Heart right ventricle (tissue), 16 donors: ENCODE measurements at regions not wholly inside any gene's neighbourhood (a gene's known extent, or its start where the extent isn't known, plus 50 kb on each side); places are given as distances from the start of the nearest gene placed in this dataset.

Experiments used
- ATAC-seq, 8 donors: fragments of 200-7000 bp; cut with Tn5 transposase; one replicate each; pipeline ENCODE4 v1.9.1; 2020; ENCODE audit warnings: mild to moderate bottlenecking in 8 of 8, moderate library complexity in 8 of 8, moderate number of reproducible peaks in 1 of 8
- DNase-seq, 2 donors: peaks; one replicate each; pipeline ENCODE4 v3.0.0-alpha.2; 2020
- H3K27ac ChIP-seq, 10 donors: fragments of 200-600 bp; sonication (generic) in 2 of 10; one replicate each; pipeline versions ENCODE4 v1.5.0 to v1.8.0; 2020 to 2022; ENCODE audit warnings: mild to moderate bottlenecking in 3 of 10
- H3K27me3 ChIP-seq, 7 donors: fragments of 200-600 bp; one replicate each; pipeline ENCODE4 v1.8.0; 2021 to 2022; ENCODE audit warnings: mild to moderate bottlenecking in 2 of 7
- H3K36me3 ChIP-seq, 9 donors: fragments of 200-600 bp; sonication (generic) in 1 of 9; one replicate each; pipeline versions ENCODE4 v1.5.0 to v1.8.0; 2020 to 2022; ENCODE audit warnings: mild to moderate bottlenecking in 2 of 9
- H3K4me1 ChIP-seq, 9 donors: fragments of 200-600 bp; sonication (generic) in 1 of 9; one replicate each; pipeline versions ENCODE4 v1.5.0 to v1.8.0; 2020 to 2022; ENCODE audit warnings: mild to moderate bottlenecking in 4 of 9
- H3K4me3 ChIP-seq, 10 donors: fragments of 200-600 bp; sonication (generic) in 2 of 10; one replicate each; pipeline versions ENCODE4 v1.5.0 to v1.8.0; 2020 to 2022; ENCODE audit warnings: mild to moderate bottlenecking in 7 of 10, moderate library complexity in 2 of 10
- H3K9me3 ChIP-seq, 11 donors: fragments of 200-600 bp in 10 of 11; sonication (generic) in 2 of 11; one replicate each; pipeline versions ENCODE4 v1.5.0 to v1.8.0; 2013 to 2022; ENCODE audit warnings: mild to moderate bottlenecking in 2 of 11, control low read depth in 1 of 11, moderate library complexity in 1 of 11
- WGBS, 2 donors: extraction: QIAGEN DNeasy Blood & Tissue Kit; methylation state at CpG; one replicate each; pipeline ENCODE4 v1.1.7; 2013; ENCODE audit warnings: inconsistent platforms in 1 of 2; 5-methylcytosine and 5-hydroxymethylcytosine counted together
- intact Hi-C, 10 donors: fragments of 100-400 bp; cut with DNase I; formaldehyde crosslinking; loops; one replicate each; pipeline versions ENCODE4 v1.11.1 to v1.14.2; 2022
- TF ChIP-seq, protein P1 (sequence below), 9 donors: fragments of 200-600 bp; sonication (generic) in 2 of 9; IDR thresholded peaks; one replicate each; pipeline versions ENCODE4 v1.5.0 to v1.8.0; 2021 to 2022; ENCODE audit warnings: antibody characterized with exemption in 9 of 9, mild to moderate bottlenecking in 5 of 9, moderate library complexity in 1 of 9
- donor health status: Arrhythmogenic right ventricular cardiomyopathy.
- donor health status: ischemic (EF 13 %, LVEDD 7.1; RV severe dilation, severe dysfunction).
- donor health status: healthy with polysubstance abuse.
- donor health status: DM: no; HTN: yes; CAD: no.
- donor health status: DM: no; HTN: no; CAD: no.
- donor health status: ischemic (EF 25% LVEDD 6.9; RV normal size, moderate dysfunction).
- donor health status: ischemic (EF 25% LVEDD 5.7; RV mildly dilated, moderate dysfunction).
- donor health status: healthy.
- donor health status: DM: yes; HTN: yes; CAD: no.
- donor health status: Ischemic cardiomyopathy.
- donor health status: ischemic (EF 35%, LVEDD 5.7; RV mildly dilated, moderate dysfunction).
- donor health status: nonischemic (EF 11% LVEDD 7.7; RV severe dilation, severe dysfunction).
- donor health status: DM: yes; HTN: yes; CAD: no.
- donor health status: PGD.
- donor health status: ischemic (EF 29% LVEDD 5.4; RV normal size, mild dysfunction).
- donor health status: nonischemic (EF 23%, LVEDD 6.1; RV moderate dilation, normal function).

DNA sequence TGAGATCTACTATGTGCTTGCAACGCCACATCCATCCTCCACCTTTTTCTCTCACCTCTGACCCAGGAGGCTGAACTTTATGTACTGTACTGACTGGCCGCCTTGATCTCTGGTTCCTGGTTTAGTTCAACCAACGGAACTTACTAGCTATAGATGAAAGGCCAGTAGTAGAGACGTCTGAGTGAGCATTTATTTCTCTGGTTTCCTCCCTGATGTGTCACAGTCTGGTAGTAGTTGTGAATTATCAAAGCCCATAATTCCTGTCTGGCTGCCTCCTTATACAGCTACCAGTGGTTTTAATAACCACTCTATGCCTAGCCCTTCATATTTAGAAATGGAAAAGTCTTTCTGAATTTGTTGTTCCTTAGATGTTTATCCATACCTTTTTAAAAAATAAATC, 64.7 kb downstream of the POM121L12 start:
- no peak for DNase-seq
- H3K36me3 ChIP-seq: no peaks in the 10 kb centered on the region
- H3K27ac ChIP-seq: no peak overlapping the region
- WGBS, 2 donors: 68 to 71% methylated on average over 4 of the region's 4 CpGs
- TF ChIP-seq, protein P1, sequence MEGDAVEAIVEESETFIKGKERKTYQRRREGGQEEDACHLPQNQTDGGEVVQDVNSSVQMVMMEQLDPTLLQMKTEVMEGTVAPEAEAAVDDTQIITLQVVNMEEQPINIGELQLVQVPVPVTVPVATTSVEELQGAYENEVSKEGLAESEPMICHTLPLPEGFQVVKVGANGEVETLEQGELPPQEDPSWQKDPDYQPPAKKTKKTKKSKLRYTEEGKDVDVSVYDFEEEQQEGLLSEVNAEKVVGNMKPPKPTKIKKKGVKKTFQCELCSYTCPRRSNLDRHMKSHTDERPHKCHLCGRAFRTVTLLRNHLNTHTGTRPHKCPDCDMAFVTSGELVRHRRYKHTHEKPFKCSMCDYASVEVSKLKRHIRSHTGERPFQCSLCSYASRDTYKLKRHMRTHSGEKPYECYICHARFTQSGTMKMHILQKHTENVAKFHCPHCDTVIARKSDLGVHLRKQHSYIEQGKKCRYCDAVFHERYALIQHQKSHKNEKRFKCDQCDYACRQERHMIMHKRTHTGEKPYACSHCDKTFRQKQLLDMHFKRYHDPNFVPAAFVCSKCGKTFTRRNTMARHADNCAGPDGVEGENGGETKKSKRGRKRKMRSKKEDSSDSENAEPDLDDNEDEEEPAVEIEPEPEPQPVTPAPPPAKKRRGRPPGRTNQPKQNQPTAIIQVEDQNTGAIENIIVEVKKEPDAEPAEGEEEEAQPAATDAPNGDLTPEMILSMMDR (IDR thresholded peaks at IDR 0.05): no peak
- no peak for ATAC-seq
- H3K4me1 ChIP-seq: no peaks in the 10 kb centered on the region
- H3K9me3 ChIP-seq: peaks cover 0 to 14% (median 0%) of the 10 kb centered on the region in 11 donors
- H3K27me3 ChIP-seq: no peaks in the 10 kb centered on the region
- intact Hi-C loops: no loop called here
- H3K4me3 ChIP-seq: no peak overlapping the region

DNA sequence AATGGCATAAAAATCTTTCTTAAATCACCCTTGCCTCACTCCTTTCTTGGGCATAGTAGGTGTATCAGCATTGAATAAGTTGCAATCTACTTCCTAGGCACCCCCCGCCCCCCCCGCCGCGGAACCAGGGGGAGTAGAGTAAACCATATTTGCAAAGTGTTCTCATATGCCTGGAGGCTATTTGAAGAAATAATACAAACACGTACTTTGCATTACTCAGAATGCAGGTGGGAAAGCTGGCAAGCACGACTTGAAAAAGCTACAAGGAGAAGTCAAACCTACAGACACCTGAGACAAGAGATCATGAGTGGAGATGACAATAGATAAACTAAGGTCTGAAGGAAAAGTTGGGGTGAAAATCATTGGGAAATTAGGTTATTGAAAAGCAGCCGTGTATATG, 65.6 kb downstream of the POM121L12 start:
- Histone ChIP-seq H3K36me3 (no peaks in the 10 kb centered on the region), H3K27ac (no peak overlapping the region), H3K9me3 (peaks cover 0 to 18% (median 0%) of the 10 kb centered on the region in 11 donors), H3K27me3 (no peaks in the 10 kb centered on the region), H3K4me1 (no peaks in the 10 kb centered on the region), H3K4me3 (no peak overlapping the region)
- DNase-seq (no peak), ATAC-seq (no peak)
- intact Hi-C loops: no loop called here
- WGBS, 2 donors: 62 to 77% methylated on average over 7 of the region's 7 CpGs
- TF ChIP-seq, protein P1 (IDR thresholded peaks at IDR 0.05): no peak

DNA sequence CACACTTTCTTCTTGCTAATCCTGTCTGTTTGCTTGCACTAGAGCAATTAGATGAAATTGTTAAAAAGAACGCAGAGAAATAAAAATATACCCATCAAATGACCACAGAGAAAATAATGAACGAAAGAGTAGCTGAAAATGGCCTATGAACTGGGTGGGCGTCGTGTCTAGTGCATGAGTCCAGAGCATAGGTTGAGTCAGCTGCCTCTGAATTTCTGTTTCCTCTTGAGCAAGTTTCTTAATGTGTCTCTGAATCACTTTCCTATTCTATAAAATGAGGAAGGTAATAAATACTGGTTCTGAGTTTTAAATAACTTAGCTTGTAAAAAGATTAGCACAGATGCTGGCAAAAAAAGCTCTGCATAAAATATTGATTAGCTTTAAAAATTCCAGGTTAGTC, 75.0 kb downstream of the POM121L12 start:
- Histone ChIP-seq H3K27ac (peak overlapping the region in 1 of 10 donors; percentile 38), H3K4me3 (no peak overlapping the region), H3K9me3 (peaks cover 0 to 8% (median 0%) of the 10 kb centered on the region in 11 donors), H3K36me3 (no peaks in the 10 kb centered on the region), H3K4me1 (peaks cover 0 to 18% (median 0%) of the 10 kb centered on the region in 9 donors), H3K27me3 (no peaks in the 10 kb centered on the region)
- ATAC-seq: no peak
- intact Hi-C loops: no loop called here
- DNase-seq: no peak
- TF ChIP-seq, protein P1 (IDR thresholded peaks at IDR 0.05): no peak
- 79 to 87% methylated on average over 4 of the region's 4 CpGs for WGBS, 2 donors

DNA sequence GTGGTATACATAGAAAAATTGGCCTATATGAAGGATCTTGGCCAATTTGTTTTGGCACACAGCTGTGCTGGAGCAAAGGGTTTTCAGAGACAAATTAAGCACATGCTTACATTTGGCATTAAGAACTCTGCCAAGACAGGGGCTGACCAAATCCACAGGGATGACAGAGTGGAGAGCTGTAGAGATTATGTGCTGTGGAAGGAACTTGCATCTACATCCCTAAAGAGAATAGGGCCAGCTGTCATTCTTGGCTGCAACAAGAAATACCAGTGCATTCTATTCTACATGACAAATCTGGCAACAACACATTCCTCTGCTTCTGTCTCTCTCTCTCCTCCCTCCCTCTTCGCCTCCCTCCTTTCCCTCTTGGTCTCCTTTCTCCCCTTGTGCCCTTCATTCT, 75.6 kb downstream of the POM121L12 start:
- TF ChIP-seq, protein P1 (IDR thresholded peaks at IDR 0.05): no peak
- H3K4me3 ChIP-seq: no peak overlapping the region
- peak in 1 of 2 donors; percentile 20 for DNase-seq
- H3K4me1 ChIP-seq: peaks cover 0 to 18% (median 0%) of the 10 kb centered on the region in 9 donors
- H3K27me3 ChIP-seq: no peaks in the 10 kb centered on the region
- peak overlapping the region in 2 of 10 donors; percentile 11 to 38 for H3K27ac ChIP-seq
- no peaks in the 10 kb centered on the region for H3K36me3 ChIP-seq
- intact Hi-C loops: no loop called here
- peak in 7 of 8 donors; percentile 85 to 97 (median 88) for ATAC-seq
- H3K9me3 ChIP-seq: peaks cover 0 to 4% (median 0%) of the 10 kb centered on the region in 11 donors
- WGBS, 2 donors: 25 to 28% methylated on average over 1 of the region's 1 CpG
